ENCODE measurements at regions not wholly inside any gene's neighbourhood (a gene's known extent, or its start where the extent isn't known, plus 50 kb on each side); places are given as distances from the start of the nearest gene placed in this dataset.

DNA sequence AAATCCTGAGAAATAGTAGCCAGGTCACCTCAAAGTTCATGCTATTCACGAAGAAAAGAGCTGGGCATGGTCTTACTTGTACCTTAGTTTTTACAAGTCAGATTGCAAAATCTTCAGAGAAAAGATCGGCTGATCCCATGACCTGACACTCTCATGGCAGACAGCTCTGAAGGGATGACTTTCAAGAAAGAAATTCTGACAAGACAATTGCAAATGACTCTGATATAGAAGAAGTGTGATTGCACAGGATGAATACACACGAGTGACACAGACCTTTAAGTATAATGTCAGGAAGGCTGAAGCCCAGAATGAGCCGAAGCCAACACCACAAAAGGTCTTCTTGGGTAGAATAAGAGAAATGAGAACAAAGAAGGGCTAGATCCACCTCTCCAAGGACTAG is 59.4 kb upstream of the DRD2 start:
- TF ChIP-seq, protein P1, sequence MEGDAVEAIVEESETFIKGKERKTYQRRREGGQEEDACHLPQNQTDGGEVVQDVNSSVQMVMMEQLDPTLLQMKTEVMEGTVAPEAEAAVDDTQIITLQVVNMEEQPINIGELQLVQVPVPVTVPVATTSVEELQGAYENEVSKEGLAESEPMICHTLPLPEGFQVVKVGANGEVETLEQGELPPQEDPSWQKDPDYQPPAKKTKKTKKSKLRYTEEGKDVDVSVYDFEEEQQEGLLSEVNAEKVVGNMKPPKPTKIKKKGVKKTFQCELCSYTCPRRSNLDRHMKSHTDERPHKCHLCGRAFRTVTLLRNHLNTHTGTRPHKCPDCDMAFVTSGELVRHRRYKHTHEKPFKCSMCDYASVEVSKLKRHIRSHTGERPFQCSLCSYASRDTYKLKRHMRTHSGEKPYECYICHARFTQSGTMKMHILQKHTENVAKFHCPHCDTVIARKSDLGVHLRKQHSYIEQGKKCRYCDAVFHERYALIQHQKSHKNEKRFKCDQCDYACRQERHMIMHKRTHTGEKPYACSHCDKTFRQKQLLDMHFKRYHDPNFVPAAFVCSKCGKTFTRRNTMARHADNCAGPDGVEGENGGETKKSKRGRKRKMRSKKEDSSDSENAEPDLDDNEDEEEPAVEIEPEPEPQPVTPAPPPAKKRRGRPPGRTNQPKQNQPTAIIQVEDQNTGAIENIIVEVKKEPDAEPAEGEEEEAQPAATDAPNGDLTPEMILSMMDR (IDR thresholded peaks at IDR 0.05), result no peak
- H3K9me3 ChIP-seq, result no peaks in the 10 kb centered on the region
- intact Hi-C loops (cut with DNase I), result loop anchor here (5.0 kb wide), 2 partner anchors 198 to 227 kb away; no protein-coding TSS in a partner anchor
- ATAC-seq, result no peak
- no peak overlapping the region for H3K27ac ChIP-seq
- no peaks in the 10 kb centered on the region for H3K4me1 ChIP-seq
- H3K36me3 ChIP-seq (ENCODE audit: insufficient read depth in 1 of 2, low read depth in 1 of 2), result no peaks in the 10 kb centered on the region
- DNase-seq, result no peak
- H3K4me3 ChIP-seq, result no peak overlapping the region
- H3K27me3 ChIP-seq (ENCODE audit: insufficient read depth in 3 of 3, low read length in 2 of 3), result no peaks in the 10 kb centered on the region
- WGBS, 3 donors, result 65 to 70% (median 66%) methylated on average over 4 of the region's 4 CpGs

DNA sequence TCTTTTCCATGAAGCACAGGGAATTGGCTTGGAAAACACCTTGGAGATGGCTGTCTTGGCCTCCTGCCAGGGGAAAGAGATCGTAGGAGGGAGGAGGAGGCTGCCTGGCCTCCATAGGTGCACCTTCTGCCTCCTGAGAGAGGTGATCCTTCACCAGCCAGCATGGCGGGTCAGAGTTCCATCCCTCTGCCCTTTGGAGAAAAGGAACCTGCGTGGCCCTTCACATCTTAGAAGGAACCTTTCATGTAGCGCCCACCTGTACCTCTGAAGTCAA is 58.2 kb upstream of the DRD2 start:
- Histone ChIP-seq H3K9me3 (no peaks in the 10 kb centered on the region), H3K27me3 (ENCODE audit: insufficient read depth in 3 of 3, low read length in 2 of 3) (no peaks in the 10 kb centered on the region), H3K4me3 (no peak overlapping the region), H3K36me3 (ENCODE audit: insufficient read depth in 1 of 2, low read depth in 1 of 2) (no peaks in the 10 kb centered on the region), H3K27ac (no peak overlapping the region), H3K4me1 (peaks cover 12% of the 10 kb centered on the region)
- intact Hi-C loops (cut with DNase I), result loop anchor here (1.0 to 5.0 kb wide), 3 partner anchors 199 to 228 kb away; no protein-coding TSS in a partner anchor
- WGBS, 3 donors, result 67 to 71% (median 70%) methylated on average over 4 of the region's 4 CpGs
- TF ChIP-seq, protein P1 (IDR thresholded peaks at IDR 0.05), result no peak
- DNase-seq, result no peak
- no peak for ATAC-seq

DNA sequence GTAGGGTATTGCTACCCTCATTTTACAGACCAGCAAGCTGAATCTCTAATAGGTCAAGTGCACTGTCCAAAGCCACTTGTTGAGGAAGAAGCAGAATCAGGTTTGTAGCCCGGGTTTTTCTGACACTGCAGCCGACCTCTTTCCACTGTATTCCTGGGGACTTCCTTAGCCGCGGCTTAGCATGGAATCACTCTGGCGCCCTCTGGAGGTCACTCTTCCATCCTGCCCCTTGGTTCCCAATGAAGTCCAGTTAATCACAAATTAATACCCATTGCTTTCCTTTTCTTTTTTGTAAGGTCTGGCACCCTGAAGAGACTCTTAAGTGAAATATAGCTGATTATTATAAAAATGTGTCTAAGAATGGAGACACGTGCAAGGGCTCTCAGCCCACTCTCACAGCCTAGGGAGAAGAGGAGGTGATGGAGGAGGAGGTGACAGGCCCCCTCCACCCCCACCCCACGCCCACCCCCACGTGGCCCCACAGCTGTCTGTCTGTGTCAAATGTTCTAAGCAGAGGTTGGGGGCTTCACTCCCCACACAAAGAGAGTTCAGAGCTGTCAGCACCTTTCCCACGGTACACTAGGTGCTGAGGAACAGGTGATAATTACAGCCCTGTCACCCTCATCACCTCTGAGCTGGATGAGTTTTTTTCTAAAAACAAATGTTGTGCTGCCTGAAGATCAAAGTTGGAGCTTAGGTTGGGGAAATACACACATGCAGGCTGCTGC is 57.7 kb upstream of the DRD2 start:
- no peaks in the 10 kb centered on the region for H3K36me3 ChIP-seq (ENCODE audit: insufficient read depth in 1 of 2, low read depth in 1 of 2)
- peak; percentile 73 to 91 (median 74) for ATAC-seq
- TF ChIP-seq, protein P1 (IDR thresholded peaks at IDR 0.05), result peak; percentile 81
- peak; percentile 66 to 80 for DNase-seq
- no peaks in the 10 kb centered on the region for H3K27me3 ChIP-seq (ENCODE audit: insufficient read depth in 3 of 3, low read length in 2 of 3)
- no peak overlapping the region for H3K27ac ChIP-seq
- no peak overlapping the region for H3K4me3 ChIP-seq
- WGBS, 3 donors, result 5 to 7% (median 5%) methylated on average over 9 of the region's 9 CpGs
- H3K9me3 ChIP-seq, result no peaks in the 10 kb centered on the region
- peaks cover 15% of the 10 kb centered on the region for H3K4me1 ChIP-seq
- intact Hi-C loops (cut with DNase I), result loop anchor here (1.0 to 5.0 kb wide), 3 partner anchors 199 to 228 kb away; no protein-coding TSS in a partner anchor

DNA sequence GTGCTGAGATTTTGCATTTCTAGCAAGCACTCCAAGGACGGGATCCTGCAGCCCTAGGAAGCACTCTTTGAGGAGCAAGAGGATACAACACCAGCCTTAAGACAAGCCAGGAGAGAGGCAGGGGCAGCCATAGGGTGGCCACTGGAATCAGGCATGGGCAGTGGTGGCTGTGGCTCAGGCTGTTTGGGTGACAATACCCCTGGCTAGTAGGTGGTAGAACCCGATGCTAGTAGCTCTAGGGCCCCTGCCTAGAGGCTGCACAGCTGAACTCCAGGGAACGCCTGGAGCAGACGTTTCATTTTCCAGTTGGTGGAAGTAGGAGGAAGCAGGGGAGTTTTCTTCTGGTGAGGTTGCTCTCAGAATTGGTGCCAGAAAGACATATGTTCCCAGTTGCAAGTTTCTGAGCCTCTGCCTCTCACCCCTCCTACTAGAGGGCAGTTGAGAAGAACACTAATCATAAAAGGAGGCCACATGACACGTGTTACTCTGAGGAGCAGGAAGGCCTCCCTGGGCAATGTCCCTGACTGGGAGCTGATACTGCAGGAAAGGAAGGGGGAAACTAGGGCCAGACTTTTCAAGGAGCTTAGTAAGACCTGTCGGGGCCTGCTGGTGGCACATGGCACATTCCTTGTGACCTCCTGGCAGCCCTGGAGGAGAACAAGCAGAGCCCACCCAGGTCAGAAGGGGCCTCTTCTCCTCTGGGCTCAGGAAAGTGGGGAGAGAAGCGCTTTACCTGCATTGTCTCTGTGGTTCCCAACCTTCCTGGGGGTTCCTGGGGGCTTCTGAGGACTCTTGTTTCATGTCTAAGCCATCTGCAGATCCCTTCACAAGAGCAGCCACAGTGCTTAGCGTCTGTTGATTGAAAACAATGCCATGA is 56.6 kb upstream of the DRD2 start:
- no peaks in the 10 kb centered on the region for H3K36me3 ChIP-seq (ENCODE audit: insufficient read depth in 1 of 2, low read depth in 1 of 2)

More for the DNA sequence above, 56.6 kb upstream of the DRD2 start:
- DNase-seq (no peak), ATAC-seq (no peak)
- intact Hi-C loops (cut with DNase I), result loop anchor here (5.0 kb wide), 2 partner anchors 200 to 225 kb away; no protein-coding TSS in a partner anchor
- Histone ChIP-seq H3K4me3 (no peak overlapping the region), H3K27ac (no peak overlapping the region), H3K27me3 (ENCODE audit: insufficient read depth in 3 of 3, low read length in 2 of 3) (no peaks in the 10 kb centered on the region), H3K9me3 (no peaks in the 10 kb centered on the region), H3K4me1 (peaks cover 15% of the 10 kb centered on the region)
- WGBS, 3 donors, result 61 to 69% (median 66%) methylated on average over 8 of the region's 8 CpGs
- TF ChIP-seq, protein P1 (IDR thresholded peaks at IDR 0.05), result no peak
